ENCODE measurements at regions not wholly inside any gene's neighbourhood (a gene's known extent, or its start where the extent isn't known, plus 50 kb on each side); places are given as distances from the start of the nearest gene placed in this dataset.
"Not testable (repeated sequence)": the region's sequence is repeated elsewhere in the genome, so short reads cannot be mapped to it uniquely, and the experiment has no call there.

DNA sequence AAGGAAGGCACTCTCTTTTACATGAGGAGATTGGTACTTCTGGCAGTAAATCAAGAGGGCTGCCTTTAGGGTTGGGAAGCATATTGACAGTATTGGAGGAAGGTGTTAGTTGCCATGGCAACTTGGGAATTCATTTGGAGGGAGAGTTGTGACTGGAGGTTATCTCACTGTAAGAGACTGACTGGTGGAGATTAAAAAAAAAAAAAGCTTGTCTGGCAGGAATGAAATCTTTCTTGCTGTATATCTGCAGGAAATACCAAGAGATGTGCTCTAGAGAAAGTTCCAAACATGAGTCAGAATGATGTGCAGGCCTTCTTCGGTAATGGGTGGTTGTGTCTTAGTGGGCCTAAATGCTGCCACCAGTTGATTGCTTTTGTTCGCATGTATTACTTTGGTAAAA is 59.8 kb upstream of the FAM72C start:
- DNase-seq (ENCODE audit: low spot score); FAIRE-seq: not testable (repeated sequence)

DNA sequence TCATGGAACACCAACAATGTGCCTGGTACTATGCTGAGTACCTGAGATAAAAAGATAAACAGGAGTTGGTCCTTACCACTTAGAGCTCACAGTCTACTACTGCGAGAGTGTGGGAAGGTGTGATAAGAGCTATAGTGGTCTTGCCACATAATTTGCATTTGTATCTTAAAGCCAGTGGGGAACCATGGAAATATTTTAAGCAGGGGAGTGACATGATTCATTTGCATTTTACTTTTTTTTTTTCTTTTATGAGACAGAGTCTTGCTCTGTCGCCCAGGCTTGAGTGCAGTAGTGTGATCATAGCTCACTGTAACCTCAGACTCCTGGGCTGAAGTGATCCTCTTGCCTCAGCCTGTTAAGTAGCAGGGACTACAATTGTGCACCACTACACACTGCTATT is 54.2 kb upstream of the FAM72C start:
- not testable (repeated sequence) for DNase-seq (ENCODE audit: low spot score); FAIRE-seq

DNA sequence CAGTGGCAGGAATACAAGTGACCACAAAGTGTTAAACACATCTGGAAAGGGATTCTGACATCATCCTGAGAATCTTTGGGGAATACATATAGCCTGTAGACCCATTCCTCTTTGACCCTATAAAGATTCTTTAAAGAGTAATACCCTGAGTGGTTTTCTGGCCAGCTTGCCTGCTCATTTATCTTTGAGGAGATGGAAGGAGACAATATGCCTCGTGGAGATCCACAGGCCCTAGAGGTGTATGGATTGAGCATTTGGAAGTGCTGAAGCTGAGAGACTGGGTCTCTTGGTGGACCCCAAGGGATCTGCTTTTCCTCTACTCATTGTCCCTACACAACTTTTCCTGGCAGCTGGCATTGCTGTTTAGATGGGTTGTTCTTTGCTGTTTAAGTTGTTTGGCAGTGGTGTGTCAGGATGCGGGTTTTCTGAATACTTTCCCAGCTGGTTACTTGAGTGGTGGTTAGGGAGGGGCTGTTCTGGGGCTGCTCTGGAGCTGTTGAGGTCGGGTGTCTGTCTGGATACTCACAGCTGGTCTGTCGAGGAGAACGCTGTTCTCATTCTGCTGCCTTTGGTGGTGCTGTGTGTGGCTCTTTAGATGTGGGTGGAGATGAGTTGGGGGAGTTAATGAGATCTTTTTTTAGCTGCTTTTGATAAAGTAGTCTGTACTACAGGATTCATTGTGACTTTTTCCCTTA is 50.1 kb upstream of the FAM72C start:
- not testable (repeated sequence) for FAIRE-seq; DNase-seq (ENCODE audit: low spot score)
